PC-9 (cell line): ENCODE measurements at regions not wholly inside any gene's neighbourhood (a gene's known extent, or its start where the extent isn't known, plus 50 kb on each side); places are given as distances from the start of the nearest gene placed in this dataset.

Source experiments
- BruUV-seq: library from RNA; stranded (reverse); fragments of 400-500 nt; replicated peaks from 2 replicates; lab custom pipeline; 2021; lab: Mats Ljungman, UMichigan
- CTCF ChIA-PET: fragments of 300-600 bp; sonication (Branson Sonifier 250); formaldehyde crosslinking; loops from one replicate; lab custom pipeline; 2022; ENCODE audit warnings: antibody characterized with exemption; lab: Charles Lee
- POLR2A ChIA-PET: fragments of 300-600 bp; sonication (Branson Sonifier 250); formaldehyde crosslinking; loops from one replicate; lab custom pipeline; 2022; ENCODE audit warnings: antibody characterized with exemption; ENCODE audit not compliant: unreplicated experiment; lab: Charles Lee
- DNase-seq, 2 experiments: peaks; one replicate each; pipeline versions ENCODE4 v3.0.0 to v3.0.0-alpha.2; 2015 to 2022; ENCODE audit warnings: mixed read lengths in 1 of 2
- H2AFZ ChIP-seq: fragments of 200-600 bp; sonication (generic); 2 replicates; pipeline ENCODE4 v1.8.1; 2017; ENCODE audit warnings: antibody characterized with exemption
- H3F3A ChIP-seq: fragments of 200-600 bp; sonication (generic); 2 replicates; pipeline ENCODE4 v1.8.1; 2017; ENCODE audit warnings: antibody characterized with exemption, mild to moderate bottlenecking, low read depth; ENCODE audit not compliant: insufficient read depth
- H3K27ac ChIP-seq: fragments of 200-600 bp; sonication (generic); 2 replicates; pipeline ENCODE4 v1.6.1; 2016; ENCODE audit warnings: mixed run types
- H3K27me3 ChIP-seq: fragments of 200-600 bp; sonication (generic); 2 replicates; pipeline ENCODE4 v1.6.1; 2016; ENCODE audit warnings: low read depth, mixed run types; ENCODE audit not compliant: insufficient read depth
- H3K36me3 ChIP-seq: fragments of 200-600 bp; sonication (generic); 2 replicates; pipeline ENCODE4 v1.6.1; 2016; ENCODE audit warnings: low read depth, mixed run types
- H3K4me1 ChIP-seq: fragments of 200-600 bp; sonication (generic); replicated peaks from 2 replicates; pipeline ENCODE4 v1.6.1; 2016; ENCODE audit warnings: mixed run types; ENCODE audit not compliant: insufficient read depth
- H3K4me2 ChIP-seq: fragments of 200-600 bp; sonication (generic); 2 replicates; pipeline ENCODE4 v1.6.1; 2017; ENCODE audit warnings: mixed run types
- H3K4me3 ChIP-seq: fragments of 200-600 bp; sonication (generic); 2 replicates; pipeline ENCODE4 v1.6.1; 2016; ENCODE audit warnings: mixed run types
- H3K79me2 ChIP-seq: fragments of 200-600 bp; sonication (generic); 2 replicates; pipeline ENCODE4 v1.6.1; 2017; ENCODE audit warnings: low read depth, mixed run types
- H3K9me2 ChIP-seq: fragments of 200-600 bp; sonication (generic); 2 replicates; pipeline ENCODE4 v1.8.1; 2017; ENCODE audit warnings: mild to moderate bottlenecking; ENCODE audit not compliant: insufficient read depth
- H3K9me3 ChIP-seq: fragments of 200-600 bp; sonication (generic); 2 replicates; pipeline ENCODE4 v1.8.1; 2016; ENCODE audit warnings: low read depth; ENCODE audit not compliant: insufficient read depth
- H4K20me1 ChIP-seq: fragments of 200-600 bp; sonication (generic); 2 replicates; pipeline ENCODE4 v1.8.1; 2017; ENCODE audit not compliant: insufficient read depth
- EZH2 ChIP-seq: fragments of 200-600 bp; sonication (generic); IDR thresholded peaks from 2 replicates; pipeline ENCODE4 v1.8.0; 2017; ENCODE audit warnings: antibody characterized with exemption, low read depth
- intact Hi-C: fragments of 100-400 bp; cut with micrococcal nuclease; formaldehyde crosslinking; loops from one replicate; pipeline ENCODE4 v1.10.0; 2022; ENCODE audit not compliant: unreplicated experiment
- TF ChIP-seq, protein P1 (sequence below): fragments of 200-600 bp; sonication (generic); conservative IDR thresholded peaks from 2 replicates; pipeline ENCODE4 v1.6.1; 2017; ENCODE audit warnings: mixed run types, antibody characterized with exemption, mild to moderate bottlenecking, moderate library complexity

DNA sequence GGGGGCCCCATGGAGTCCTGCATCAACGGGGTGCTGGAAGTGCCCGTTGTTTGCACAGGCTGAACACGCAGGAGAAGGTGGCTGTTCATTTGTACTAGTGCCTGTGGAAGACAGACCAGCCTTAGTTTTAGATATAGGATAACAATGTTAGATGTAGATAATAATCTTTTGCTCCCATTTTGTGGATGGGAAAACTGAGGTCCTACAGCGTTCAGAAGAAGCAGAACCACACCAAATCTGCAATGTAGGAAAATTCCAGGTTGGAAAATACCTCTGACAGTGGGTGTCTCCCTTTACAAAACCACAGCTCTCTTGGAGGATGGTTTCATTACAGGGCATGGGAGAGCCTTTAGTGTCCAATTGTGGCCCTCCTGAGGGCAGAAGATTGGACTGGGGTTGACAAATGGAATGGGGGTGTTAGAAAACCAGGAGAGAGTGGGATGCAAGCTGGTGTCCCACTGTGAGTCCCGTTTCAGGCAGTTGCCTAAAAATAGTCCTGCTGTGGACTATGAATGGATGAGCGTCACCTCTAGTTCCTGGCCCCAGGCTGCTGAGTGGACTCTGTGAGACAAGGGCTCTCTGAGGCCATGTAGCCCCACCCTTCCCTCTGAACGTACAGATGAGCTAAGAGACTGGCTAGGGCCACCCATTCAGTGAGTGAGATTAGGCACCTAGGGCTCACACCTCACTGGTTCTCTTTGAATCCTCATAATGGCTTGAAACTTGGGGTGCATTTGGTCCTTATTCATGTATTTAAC lies 508.8 kb downstream of the MN1 start:
- POLR2A ChIA-PET, result no interaction called here

DNA sequence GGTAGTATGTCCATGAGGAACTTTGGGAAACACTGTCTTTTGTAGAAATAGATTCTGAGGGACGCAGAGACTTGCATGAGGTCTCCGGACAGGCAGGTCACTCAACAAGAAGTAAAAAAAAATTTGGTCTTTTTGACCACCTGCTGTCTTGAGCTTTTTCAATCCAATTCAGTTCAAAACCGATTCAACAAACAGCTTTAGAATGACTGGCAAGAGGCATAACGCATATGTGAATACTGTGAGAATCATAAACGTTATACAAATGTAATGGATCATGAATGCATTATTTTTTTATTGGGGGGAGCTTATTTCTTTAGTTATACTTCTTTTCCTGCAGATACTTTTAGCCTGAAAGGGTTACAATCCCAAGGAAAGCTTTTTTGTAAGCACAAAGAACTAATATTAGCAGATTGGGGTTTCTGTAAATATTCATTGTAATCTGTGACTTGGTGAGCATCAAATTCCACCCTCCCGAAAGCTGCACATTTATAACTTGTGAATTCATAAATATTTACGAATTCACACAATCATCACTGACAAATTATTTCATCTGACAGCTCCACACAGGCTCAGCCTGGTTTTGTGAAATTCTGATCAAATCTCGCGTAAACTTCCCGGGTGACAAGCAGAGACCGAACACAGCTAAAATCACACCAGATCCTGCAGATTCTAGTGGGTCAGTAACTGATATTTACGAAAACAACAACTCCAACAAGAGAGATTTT lies 507.7 kb downstream of the MN1 start:
- no peak for TF ChIP-seq EZH2
- TF ChIP-seq, protein P1, sequence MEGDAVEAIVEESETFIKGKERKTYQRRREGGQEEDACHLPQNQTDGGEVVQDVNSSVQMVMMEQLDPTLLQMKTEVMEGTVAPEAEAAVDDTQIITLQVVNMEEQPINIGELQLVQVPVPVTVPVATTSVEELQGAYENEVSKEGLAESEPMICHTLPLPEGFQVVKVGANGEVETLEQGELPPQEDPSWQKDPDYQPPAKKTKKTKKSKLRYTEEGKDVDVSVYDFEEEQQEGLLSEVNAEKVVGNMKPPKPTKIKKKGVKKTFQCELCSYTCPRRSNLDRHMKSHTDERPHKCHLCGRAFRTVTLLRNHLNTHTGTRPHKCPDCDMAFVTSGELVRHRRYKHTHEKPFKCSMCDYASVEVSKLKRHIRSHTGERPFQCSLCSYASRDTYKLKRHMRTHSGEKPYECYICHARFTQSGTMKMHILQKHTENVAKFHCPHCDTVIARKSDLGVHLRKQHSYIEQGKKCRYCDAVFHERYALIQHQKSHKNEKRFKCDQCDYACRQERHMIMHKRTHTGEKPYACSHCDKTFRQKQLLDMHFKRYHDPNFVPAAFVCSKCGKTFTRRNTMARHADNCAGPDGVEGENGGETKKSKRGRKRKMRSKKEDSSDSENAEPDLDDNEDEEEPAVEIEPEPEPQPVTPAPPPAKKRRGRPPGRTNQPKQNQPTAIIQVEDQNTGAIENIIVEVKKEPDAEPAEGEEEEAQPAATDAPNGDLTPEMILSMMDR, result no peak
- ChIA-PET POLR2A (no interaction called here), CTCF (no interaction called here)
- BruUV-seq, result no TSS peak
- intact Hi-C loops, result no loop called here
- H3K9me2 ChIP-seq, result no peaks in the 10 kb centered on the region
- H3K79me2 ChIP-seq, result no peaks in the 10 kb centered on the region
- no peaks in the 10 kb centered on the region for H3K27me3 ChIP-seq
- H3K9me3 ChIP-seq, result no peaks in the 10 kb centered on the region
- H4K20me1 ChIP-seq, result no peaks in the 10 kb centered on the region
- H3K4me3 ChIP-seq, result no peak overlapping the region
- no peak overlapping the region for H3K4me2 ChIP-seq
- H3K36me3 ChIP-seq, result no peaks in the 10 kb centered on the region
- no peak overlapping the region for H2AFZ ChIP-seq
- no peaks in the 10 kb centered on the region for H3F3A ChIP-seq
- DNase-seq, result peak in 1 of 2 experiments; percentile 12
- H3K27ac ChIP-seq, result no peak overlapping the region
- no peaks in the 10 kb centered on the region for H3K4me1 ChIP-seq

More for the DNA sequence above, 508.8 kb downstream of the MN1 start:
- CTCF ChIA-PET, result no interaction called here
- Histone ChIP-seq H3K4me1 (no peaks in the 10 kb centered on the region), H2AFZ (no peak overlapping the region), H4K20me1 (no peaks in the 10 kb centered on the region), H3K36me3 (no peaks in the 10 kb centered on the region), H3K27me3 (no peaks in the 10 kb centered on the region), H3K27ac (no peak overlapping the region), H3K79me2 (no peaks in the 10 kb centered on the region), H3K9me3 (no peaks in the 10 kb centered on the region), H3K9me2 (no peaks in the 10 kb centered on the region), H3F3A (no peaks in the 10 kb centered on the region), H3K4me3 (no peak overlapping the region), H3K4me2 (no peak overlapping the region)
- peak in 1 of 2 experiments; percentile 24 for DNase-seq
- no peak for TF ChIP-seq EZH2
- no TSS peak for BruUV-seq
- intact Hi-C loops, result no loop called here

DNA sequence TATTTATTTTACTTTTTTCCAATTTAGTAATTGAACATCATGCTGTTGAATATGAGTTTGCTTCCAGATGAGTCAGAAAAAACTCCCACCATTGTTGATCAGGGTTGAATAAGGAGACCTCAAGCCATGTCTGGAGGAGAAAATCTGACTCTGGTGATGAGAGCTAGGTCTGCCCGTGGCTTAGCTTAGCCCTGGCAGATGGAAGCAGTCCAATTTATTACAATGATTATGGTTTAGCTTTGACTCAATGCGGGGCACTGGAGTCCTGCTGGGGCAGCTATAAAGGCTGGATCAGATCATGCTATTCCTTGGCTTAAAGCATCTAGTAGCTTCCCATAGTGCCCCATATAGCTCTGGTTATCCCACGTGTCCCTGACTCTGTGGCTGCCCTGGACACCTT lies 506.5 kb downstream of the MN1 start:
- CTCF ChIA-PET, result no interaction called here
- POLR2A ChIA-PET, result no interaction called here
- intact Hi-C loops, result no loop called here
- Histone ChIP-seq H3F3A (no peaks in the 10 kb centered on the region), H3K27ac (no peak overlapping the region), H3K4me3 (no peak overlapping the region), H3K4me1 (no peaks in the 10 kb centered on the region), H3K79me2 (no peaks in the 10 kb centered on the region), H3K9me2 (no peaks in the 10 kb centered on the region), H3K27me3 (no peaks in the 10 kb centered on the region), H3K4me2 (no peak overlapping the region), H3K36me3 (no peaks in the 10 kb centered on the region), H2AFZ (no peak overlapping the region), H3K9me3 (no peaks in the 10 kb centered on the region), H4K20me1 (no peaks in the 10 kb centered on the region)
- BruUV-seq, result no TSS peak
- DNase-seq, result no peak
- no peak for TF ChIP-seq EZH2
- TF ChIP-seq, protein P1, result no peak
